Keratinocyte (primary cell): ENCODE measurements at regions not wholly inside any gene's neighbourhood (a gene's known extent, or its start where the extent isn't known, plus 50 kb on each side); places are given as distances from the start of the nearest gene placed in this dataset.
A peak's percentile ranks its signal among the peaks of the same experiment; 100 is the strongest.

Source experiments
- DNase-seq: peaks from one replicate; pipeline ENCODE4 v3.0.0-alpha.2; 2011; ENCODE audit warnings: low read depth, missing footprints, low spot score
- FAIRE-seq: peaks from 2 replicates; lab custom pipeline; 2011; peaks lifted over from hg19 to GRCh38; lab: Jason Lieb, UNC
- H2AFZ ChIP-seq: 2 replicates; pipeline ENCODE4 v1.6.0; 2012; ENCODE audit warnings: low read length, control low read depth, inconsistent platforms; ENCODE audit not compliant: control insufficient read depth
- H3K27ac ChIP-seq: 2 replicates; pipeline ENCODE4 v1.5.1; 2011; ENCODE audit warnings: low read length; ENCODE audit not compliant: control insufficient read depth, insufficient read depth
- H3K27me3 ChIP-seq: 3 replicates; pipeline ENCODE4 v1.6.0; 2011; ENCODE audit warnings: low read length; ENCODE audit not compliant: control insufficient read depth, insufficient read depth; ENCODE audit errors: extremely low read depth
- H3K36me3 ChIP-seq, 2 experiments: 2 replicates in 1 of 2; 3 replicates in 1 of 2; pipeline ENCODE4 v1.5.1; 2011; ENCODE audit warnings: low read length in 2 of 2, mild to moderate bottlenecking in 1 of 2; ENCODE audit not compliant: control insufficient read depth in 2 of 2, insufficient read depth in 2 of 2; ENCODE audit errors: extremely low read depth in 1 of 2
- H3K4me1 ChIP-seq: 3 replicates; pipeline ENCODE4 v1.5.1; 2011; ENCODE audit warnings: low read length; ENCODE audit not compliant: control insufficient read depth, insufficient read depth; ENCODE audit errors: extremely low read depth
- H3K4me2 ChIP-seq: 3 replicates; pipeline ENCODE4 v1.6.0; 2011; ENCODE audit warnings: low read depth, low read length; ENCODE audit not compliant: control insufficient read depth, insufficient read depth; ENCODE audit errors: extremely low read depth
- H3K4me3 ChIP-seq, 3 experiments: fragments of 200-600 bp in 1 of 3; sonication (generic) in 1 of 3; 2 replicates in 2 of 3; 3 replicates in 1 of 3; pipeline ENCODE4 v1.5.1; 2011 to 2016; ENCODE audit warnings: low read length in 3 of 3, mild to moderate bottlenecking in 3 of 3, control low read depth in 2 of 3, inconsistent platforms in 1 of 3, low read depth in 1 of 3, mixed read lengths in 1 of 3, mixed run types in 1 of 3, moderate library complexity in 1 of 3; ENCODE audit not compliant: control insufficient read depth in 2 of 3, insufficient read depth in 2 of 3; ENCODE audit errors: extremely low read depth in 1 of 3
- H3K79me2 ChIP-seq: 2 replicates; pipeline ENCODE4 v1.6.0; 2012; ENCODE audit warnings: low read length; ENCODE audit not compliant: control insufficient read depth, insufficient read depth
- H3K9ac ChIP-seq: 3 replicates; pipeline ENCODE4 v1.6.0; 2011; ENCODE audit warnings: low read length; ENCODE audit not compliant: control insufficient read depth, insufficient read depth; ENCODE audit errors: extremely low read depth
- H3K9me1 ChIP-seq: 3 replicates; pipeline ENCODE4 v1.6.0; 2011; ENCODE audit warnings: low read length; ENCODE audit not compliant: control insufficient read depth, insufficient read depth; ENCODE audit errors: extremely low read depth
- H3K9me3 ChIP-seq: 2 replicates; pipeline ENCODE4 v1.5.1; 2012; ENCODE audit warnings: low read depth, low read length; ENCODE audit not compliant: control insufficient read depth
- H4K20me1 ChIP-seq: 3 replicates; pipeline ENCODE4 v1.6.0; 2011; ENCODE audit warnings: low read length; ENCODE audit not compliant: control insufficient read depth, insufficient read depth; ENCODE audit errors: extremely low read depth
- EZH2 ChIP-seq: IDR thresholded peaks from one replicate; pipeline ENCODE4 v1.6.1; 2012; ENCODE audit warnings: inconsistent platforms, mild to moderate bottlenecking, low read length, moderate library complexity
- dilution Hi-C: fragments of 300-500 bp; cut with MboI; formaldehyde crosslinking; loops from one replicate; pipeline ENCODE4 v1.7.0; 2020; ENCODE audit warnings: low sequenced_read_pairs; ENCODE audit not compliant: extremely low pct_ligation_motif_present
- TF ChIP-seq, protein P1 (sequence below), 3 experiments: IDR thresholded peaks in 1 of 3; conservative IDR thresholded peaks in 1 of 3; optimal IDR thresholded peaks in 1 of 3; 2 replicates in 2 of 3; 3 replicates in 1 of 3; pipeline versions ENCODE3 to v1.5.1; 2011; ENCODE audit warnings: low read length in 3 of 3, mild to moderate bottlenecking in 3 of 3, moderate library complexity in 2 of 3, control low read depth in 1 of 3, inconsistent platforms in 1 of 3; ENCODE audit not compliant: insufficient read depth in 2 of 3; ENCODE audit errors: extremely low read depth in 1 of 3

DNA sequence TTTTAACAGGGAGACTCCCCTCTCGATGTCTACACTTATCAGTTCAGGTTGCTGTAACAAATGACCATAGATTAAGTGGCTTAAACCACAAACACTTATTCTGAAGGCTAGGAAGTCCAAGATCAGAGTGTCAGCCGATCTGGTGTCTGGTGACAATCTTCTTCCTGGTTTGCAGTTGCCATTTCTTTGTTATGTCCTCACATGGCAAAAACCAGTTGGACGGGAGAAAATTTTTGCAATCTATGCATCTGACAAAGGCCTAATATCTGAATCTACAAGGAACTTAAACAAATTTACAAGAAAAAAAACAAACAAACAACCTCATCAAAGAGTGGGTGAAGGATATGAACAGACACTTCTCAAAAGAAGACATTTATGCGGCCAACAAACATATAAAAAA is 116.9 kb upstream of the FOXB1 start:
- no peaks in the 10 kb centered on the region for H3K36me3 ChIP-seq
- TF ChIP-seq EZH2, result no peak
- TF ChIP-seq, protein P1, sequence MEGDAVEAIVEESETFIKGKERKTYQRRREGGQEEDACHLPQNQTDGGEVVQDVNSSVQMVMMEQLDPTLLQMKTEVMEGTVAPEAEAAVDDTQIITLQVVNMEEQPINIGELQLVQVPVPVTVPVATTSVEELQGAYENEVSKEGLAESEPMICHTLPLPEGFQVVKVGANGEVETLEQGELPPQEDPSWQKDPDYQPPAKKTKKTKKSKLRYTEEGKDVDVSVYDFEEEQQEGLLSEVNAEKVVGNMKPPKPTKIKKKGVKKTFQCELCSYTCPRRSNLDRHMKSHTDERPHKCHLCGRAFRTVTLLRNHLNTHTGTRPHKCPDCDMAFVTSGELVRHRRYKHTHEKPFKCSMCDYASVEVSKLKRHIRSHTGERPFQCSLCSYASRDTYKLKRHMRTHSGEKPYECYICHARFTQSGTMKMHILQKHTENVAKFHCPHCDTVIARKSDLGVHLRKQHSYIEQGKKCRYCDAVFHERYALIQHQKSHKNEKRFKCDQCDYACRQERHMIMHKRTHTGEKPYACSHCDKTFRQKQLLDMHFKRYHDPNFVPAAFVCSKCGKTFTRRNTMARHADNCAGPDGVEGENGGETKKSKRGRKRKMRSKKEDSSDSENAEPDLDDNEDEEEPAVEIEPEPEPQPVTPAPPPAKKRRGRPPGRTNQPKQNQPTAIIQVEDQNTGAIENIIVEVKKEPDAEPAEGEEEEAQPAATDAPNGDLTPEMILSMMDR (optimal IDR thresholded peaks at IDR 0.05 in 1 of 3, IDR thresholded peaks at IDR 0.05 in 1 of 3, conservative IDR thresholded peaks at IDR 0.05 in 1 of 3; ENCODE audit: extremely low read depth in 1 of 3, insufficient read depth in 2 of 3, low read length in 3 of 3), result no peak
- no peak overlapping the region for H3K9ac ChIP-seq
- FAIRE-seq (no peak), DNase-seq (no peak)
- peaks cover 17% of the 10 kb centered on the region for H3K4me1 ChIP-seq
- H4K20me1 ChIP-seq, result no peaks in the 10 kb centered on the region
- no peaks in the 10 kb centered on the region for H3K9me1 ChIP-seq
- H3K79me2 ChIP-seq, result no peaks in the 10 kb centered on the region
- no peak overlapping the region for H3K27ac ChIP-seq
- H3K9me3 ChIP-seq, result no peaks in the 10 kb centered on the region
- peaks cover 4% of the 10 kb centered on the region for H3K27me3 ChIP-seq
- H3K4me2 ChIP-seq, result no peak overlapping the region
- no peak overlapping the region for H2AFZ ChIP-seq
- dilution Hi-C loops, result no loop called here
- no peak overlapping the region for H3K4me3 ChIP-seq

DNA sequence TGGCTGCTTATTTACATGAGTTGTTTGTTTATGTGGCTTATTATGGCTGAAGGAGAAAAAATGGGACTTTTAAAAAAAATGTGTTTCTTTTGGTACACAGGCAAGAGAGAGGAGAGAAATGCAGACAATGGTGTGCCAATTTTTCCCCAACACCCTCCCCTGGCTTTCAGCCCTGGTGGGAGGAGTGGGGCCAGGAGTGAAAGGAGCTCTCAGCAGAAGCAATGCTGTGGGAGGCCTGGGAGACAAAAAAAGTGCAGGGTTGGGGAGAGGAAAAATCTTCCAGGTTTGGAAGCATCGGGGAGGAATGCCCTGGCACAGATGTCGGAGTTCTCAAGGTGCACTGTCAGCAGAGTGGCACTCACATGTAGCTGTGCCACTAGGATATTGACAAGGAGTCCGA is 117.7 kb upstream of the FOXB1 start:
- no peak overlapping the region for H3K9ac ChIP-seq

More for the DNA sequence above, 117.7 kb upstream of the FOXB1 start:
- Histone ChIP-seq H3K4me1 (peaks cover 17% of the 10 kb centered on the region), H3K36me3 (no peaks in the 10 kb centered on the region), H3K4me3 (no peak overlapping the region), H2AFZ (no peak overlapping the region), H3K9me3 (no peaks in the 10 kb centered on the region), H3K27me3 (peaks cover 4% of the 10 kb centered on the region), H3K4me2 (peak overlapping the region; percentile 67), H3K79me2 (no peaks in the 10 kb centered on the region), H3K27ac (peak overlapping the region; percentile 27), H3K9me1 (no peaks in the 10 kb centered on the region), H4K20me1 (no peaks in the 10 kb centered on the region)
- TF ChIP-seq, protein P1 (optimal IDR thresholded peaks at IDR 0.05 in 1 of 3, IDR thresholded peaks at IDR 0.05 in 1 of 3, conservative IDR thresholded peaks at IDR 0.05 in 1 of 3; ENCODE audit: extremely low read depth in 1 of 3, insufficient read depth in 2 of 3, low read length in 3 of 3), result no peak
- no peak for TF ChIP-seq EZH2
- dilution Hi-C loops, result no loop called here
- FAIRE-seq, result no peak
- no peak for DNase-seq
